ENCODE measurements at regions not wholly inside any gene's neighbourhood (a gene's known extent, or its start where the extent isn't known, plus 50 kb on each side); places are given as distances from the start of the nearest gene placed in this dataset.

DNA sequence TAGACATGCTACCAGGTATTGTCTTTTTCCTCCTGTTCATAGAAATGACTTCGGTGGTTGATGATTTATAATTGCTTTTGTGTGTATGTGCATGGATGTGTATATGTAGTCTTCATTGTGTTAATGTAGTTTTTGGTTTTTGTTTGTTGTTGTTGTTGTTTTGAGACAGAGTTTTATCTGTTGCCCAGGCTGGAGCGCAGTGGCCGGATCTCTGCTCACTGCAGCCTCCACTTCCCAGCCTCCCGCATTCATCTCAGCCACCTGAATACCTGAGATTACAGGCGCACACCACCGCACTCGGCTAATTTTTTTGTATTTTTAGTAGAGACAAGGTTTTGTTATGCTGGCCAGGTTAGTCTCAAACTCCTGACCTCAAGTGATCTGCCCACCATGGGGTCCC is 75.2 kb downstream of the HFE start:
- TF ChIP-seq, protein P1, sequence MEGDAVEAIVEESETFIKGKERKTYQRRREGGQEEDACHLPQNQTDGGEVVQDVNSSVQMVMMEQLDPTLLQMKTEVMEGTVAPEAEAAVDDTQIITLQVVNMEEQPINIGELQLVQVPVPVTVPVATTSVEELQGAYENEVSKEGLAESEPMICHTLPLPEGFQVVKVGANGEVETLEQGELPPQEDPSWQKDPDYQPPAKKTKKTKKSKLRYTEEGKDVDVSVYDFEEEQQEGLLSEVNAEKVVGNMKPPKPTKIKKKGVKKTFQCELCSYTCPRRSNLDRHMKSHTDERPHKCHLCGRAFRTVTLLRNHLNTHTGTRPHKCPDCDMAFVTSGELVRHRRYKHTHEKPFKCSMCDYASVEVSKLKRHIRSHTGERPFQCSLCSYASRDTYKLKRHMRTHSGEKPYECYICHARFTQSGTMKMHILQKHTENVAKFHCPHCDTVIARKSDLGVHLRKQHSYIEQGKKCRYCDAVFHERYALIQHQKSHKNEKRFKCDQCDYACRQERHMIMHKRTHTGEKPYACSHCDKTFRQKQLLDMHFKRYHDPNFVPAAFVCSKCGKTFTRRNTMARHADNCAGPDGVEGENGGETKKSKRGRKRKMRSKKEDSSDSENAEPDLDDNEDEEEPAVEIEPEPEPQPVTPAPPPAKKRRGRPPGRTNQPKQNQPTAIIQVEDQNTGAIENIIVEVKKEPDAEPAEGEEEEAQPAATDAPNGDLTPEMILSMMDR (conservative IDR thresholded peaks at IDR 0.05) = no peak
- TF ChIP-seq EZH2 (IDR thresholded peaks at IDR 0.05; ENCODE audit: low read depth) = no peak
